GM12878 (cell line): ENCODE measurements at regions not wholly inside any gene's neighbourhood (a gene's known extent, or its start where the extent isn't known, plus 50 kb on each side); places are given as distances from the start of the nearest gene placed in this dataset.

Source experiments
- ATAC-seq: fragments of 200-7000 bp; cut with Tn5 transposase; 3 replicates; pipeline ENCODE4 v1.9.1; 2020; ENCODE audit warnings: mild to moderate bottlenecking, moderate library complexity
- BruUV-seq: library from RNA; stranded (reverse); fragments of 400-500 nt; replicated peaks from 2 replicates; lab custom pipeline; 2021; lab: Mats Ljungman, UMichigan
- CTCF ChIA-PET: fragments of 300-600 bp; sonication (Branson Sonifier 250); formaldehyde crosslinking; extraction: SDS; loops from one replicate; lab custom pipeline; 2021; ENCODE audit warnings: inconsistent platforms; lab: Yijun Ruan, JAX
- POLR2A ChIA-PET: fragments of 350-600 bp; formaldehyde crosslinking; extraction: SDS; loops from one replicate; lab custom pipeline; 2021; ENCODE audit warnings: inconsistent platforms; lab: Charles Lee
- RAD21 ChIA-PET: fragments of 300-600 bp; sonication (Branson Sonifier 250); formaldehyde crosslinking; loops from one replicate; lab custom pipeline; 2023; ENCODE audit warnings: antibody characterized with exemption; ENCODE audit not compliant: unreplicated experiment; lab: Charles Lee
- SMC1A ChIA-PET: fragments of 300-600 bp; sonication (Branson Sonifier 250); formaldehyde crosslinking; loops from one replicate; lab custom pipeline; 2023; ENCODE audit not compliant: unreplicated experiment, uncharacterized antibody; lab: Charles Lee
- DNase-seq: peaks from one replicate; pipeline ENCODE4 v3.0.0-alpha.2; 2011; ENCODE audit warnings: low read depth, low spot score
- FAIRE-seq: peaks from 3 replicates; lab custom pipeline; 2011; peaks lifted over from hg19 to GRCh38; lab: Jason Lieb, UNC
- H2AFZ ChIP-seq: 2 replicates; pipeline ENCODE4 v1.6.0; 2011; ENCODE audit warnings: low read depth, low read length, control low read depth; ENCODE audit not compliant: control insufficient read depth
- H3K27ac ChIP-seq: 2 replicates; pipeline ENCODE4 v1.5.1; 2011; ENCODE audit warnings: control low read depth; ENCODE audit not compliant: control insufficient read depth, insufficient read depth
- H3K27me3 ChIP-seq, 2 experiments: replicated peaks in 1 of 2; 2 replicates each; pipeline versions ENCODE4 v1.6.0 to v1.6.1; 2011; ENCODE audit warnings: low read length in 1 of 2; ENCODE audit not compliant: control insufficient read depth in 2 of 2, insufficient read depth in 2 of 2
- H3K36me3 ChIP-seq, 2 experiments: 2 replicates each; pipeline ENCODE4 v1.5.1; 2011; ENCODE audit warnings: low read length in 1 of 2; ENCODE audit not compliant: control insufficient read depth in 2 of 2, insufficient read depth in 2 of 2
- H3K4me1 ChIP-seq: 2 replicates; pipeline ENCODE4 v1.6.1; 2011; ENCODE audit warnings: mild to moderate bottlenecking, low read length, moderate library complexity, mixed read lengths; ENCODE audit not compliant: control insufficient read depth, insufficient read depth
- H3K4me2 ChIP-seq: 2 replicates; pipeline ENCODE4 v1.6.0; 2011; ENCODE audit warnings: control low read depth; ENCODE audit not compliant: control insufficient read depth, insufficient read depth
- H3K4me3 ChIP-seq: fragments of 200-600 bp; sonication (generic); 2 replicates; pipeline ENCODE4 v1.5.1; 2016
- H3K79me2 ChIP-seq: 2 replicates; pipeline ENCODE4 v1.6.0; 2011; ENCODE audit warnings: low read length; ENCODE audit not compliant: control insufficient read depth, insufficient read depth
- H3K9ac ChIP-seq: 2 replicates; pipeline ENCODE4 v1.8.0; 2011; ENCODE audit warnings: low read length, control low read depth, mixed read lengths; ENCODE audit not compliant: control insufficient read depth, insufficient read depth
- H3K9me3 ChIP-seq: replicated peaks from 3 replicates; pipeline ENCODE4 v1.5.1; 2011; ENCODE audit warnings: mild to moderate bottlenecking, low read length; ENCODE audit not compliant: control insufficient read depth, insufficient read depth
- H4K20me1 ChIP-seq: 2 replicates; pipeline ENCODE4 v1.6.0; 2011; ENCODE audit not compliant: control insufficient read depth, insufficient read depth
- ATF7 ChIP-seq: fragments of 450-650 bp; IDR thresholded peaks from 2 replicates; pipeline ENCODE4 v1.6.1; 2016; ENCODE audit warnings: low read depth, mild to moderate bottlenecking
- BCL3 ChIP-seq: IDR thresholded peaks from 2 replicates; pipeline ENCODE4 v1.6.1; 2011; ENCODE audit warnings: borderline replicate concordance, low read depth, mild to moderate bottlenecking, moderate library complexity, low read length; ENCODE audit not compliant: insufficient read depth, poor library complexity, severe bottlenecking
- CUX1 ChIP-seq: IDR thresholded peaks from 2 replicates; pipeline ENCODE4 v1.6.1; 2012; ENCODE audit warnings: improper control_type of control experiment, low read depth, low read length; ENCODE audit not compliant: insufficient replicate concordance
- HDAC2 ChIP-seq: fragments of 200-600 bp; sonication (generic); IDR thresholded peaks from 2 replicates; pipeline ENCODE4 v1.6.1; 2017
- IRF3 ChIP-seq: fragments of 450-650 bp; IDR thresholded peaks from 2 replicates; pipeline ENCODE4 v1.6.1; 2014; ENCODE audit warnings: mild to moderate bottlenecking
- IRF4 ChIP-seq: IDR thresholded peaks from 2 replicates; pipeline ENCODE4 v1.6.1; 2011; ENCODE audit warnings: low read depth, low read length
- POU2F2 ChIP-seq: IDR thresholded peaks from 3 replicates; pipeline ENCODE4 v1.6.1; 2011; ENCODE audit warnings: low read depth, mild to moderate bottlenecking, low read length, borderline replicate concordance
- WGBS: methylation state at CpG from one replicate; pipeline ENCODE4 v1.1.6; 2016; ENCODE audit warnings: low lambda C conversion rate; ENCODE audit not compliant: insufficient replicate concordance, insufficient coverage; ENCODE audit errors: missing lambda C conversion rate; 5-methylcytosine and 5-hydroxymethylcytosine counted together
- in situ Hi-C: fragments of 300-500 bp; cut with MboI; formaldehyde crosslinking; loops from 9 replicates; pipeline ENCODE4 v1.14.3; 2018; ENCODE audit warnings: mixed read lengths
- intact Hi-C: fragments of 100-400 bp; cut with micrococcal nuclease; formaldehyde crosslinking; loops from one replicate; pipeline ENCODE4 v1.14.2; 2022; ENCODE audit not compliant: unreplicated experiment

GRCh38 chr2:16285813-16286510, 345.6 kb downstream of the MYCN start:
- POLR2A ChIA-PET, result no interaction called here
- no peak overlapping the region for H2AFZ ChIP-seq
- H3K27me3 ChIP-seq, result no peaks in the 10 kb centered on the region; a peak in 2 of 4 replicates
- no peak overlapping the region for H3K4me2 ChIP-seq
- intact Hi-C loops, result no loop called here
- no peak overlapping the region for H3K27ac ChIP-seq
- CTCF ChIA-PET, result no interaction called here
- no peak for ATAC-seq
- H3K9me3 ChIP-seq, result no peaks in the 10 kb centered on the region
- TF ChIP-seq CUX1, result no peak
- no peak for TF ChIP-seq BCL3
- TF ChIP-seq ATF7, result no peak
- no peak for TF ChIP-seq HDAC2
- TF ChIP-seq POU2F2, result no peak
- no peak for TF ChIP-seq IRF3
- TF ChIP-seq IRF4, result no peak
- TF ChIP-seq, all 136 proteins: peak for 0
- ChIA-PET RAD21 (no interaction called here), SMC1A (no interaction called here)
- WGBS, result 22% methylated on average over 7 of the region's 7 CpGs
- Histone ChIP-seq H3K79me2 (no peaks in the 10 kb centered on the region), H3K4me1 (no peaks in the 10 kb centered on the region), H4K20me1 (no peaks in the 10 kb centered on the region), H3K9ac (no peak overlapping the region), H3K36me3 (no peaks in the 10 kb centered on the region), H3K4me3 (no peak overlapping the region)
- DNase-seq (no peak), FAIRE-seq (no peak)
- BruUV-seq, result no TSS peak
- in situ Hi-C loops, result loop anchor here (10.0 kb wide), 1 partner anchor 651 kb away; no protein-coding TSS in a partner anchor
